Kidney (tissue), 13 donors: ENCODE measurements at regions not wholly inside any gene's neighbourhood (a gene's known extent, or its start where the extent isn't known, plus 50 kb on each side); places are given as distances from the start of the nearest gene placed in this dataset.

Experiments
- DNase-seq, 5 donors: peaks; one replicate each; pipeline ENCODE4 v3.0.0-alpha.2; 2013 to 2020
- FAIRE-seq: peaks from 2 replicates; lab custom pipeline; 2012; peaks lifted over from hg19 to GRCh38; lab: Jason Lieb, UNC
- H3K27ac ChIP-seq, 2 donors: one replicate each; pipeline ENCODE4 v1.7.0; 2013; ENCODE audit warnings: low read depth in 2 of 2, low read length in 2 of 2, inconsistent platforms in 1 of 2
- H3K27me3 ChIP-seq: one replicate; pipeline ENCODE4 v1.7.1; 2013; ENCODE audit warnings: low read length, inconsistent platforms; ENCODE audit not compliant: control insufficient read depth, insufficient read depth
- H3K36me3 ChIP-seq, 3 donors: one replicate each; pipeline versions ENCODE4 v1.7.0 to v1.7.1; 2013; ENCODE audit warnings: low read length in 3 of 3, control low read depth in 1 of 3, inconsistent platforms in 1 of 3; ENCODE audit not compliant: insufficient read depth in 3 of 3, control insufficient read depth in 2 of 3
- H3K4me1 ChIP-seq, 3 donors: one replicate each; pipeline versions ENCODE4 v1.7.0 to v1.7.1; 2013; ENCODE audit warnings: low read length in 3 of 3, inconsistent platforms in 1 of 3, low read depth in 1 of 3; ENCODE audit not compliant: control insufficient read depth in 2 of 3, insufficient read depth in 2 of 3
- H3K4me3 ChIP-seq, 3 donors: one replicate each; pipeline versions ENCODE4 v1.7.0 to v1.8.1; 2013; ENCODE audit warnings: low read length in 3 of 3, control low read depth in 1 of 3, inconsistent platforms in 1 of 3
- H3K9ac ChIP-seq, 3 donors: one replicate each; pipeline versions ENCODE4 v1.7.0 to v1.7.1; 2013; ENCODE audit warnings: low read length in 3 of 3, control low read depth in 1 of 3, inconsistent platforms in 1 of 3
- H3K9me3 ChIP-seq, 3 donors: one replicate each; pipeline versions ENCODE4 v1.7.0 to v1.7.1; 2013; ENCODE audit warnings: low read length in 3 of 3, control low read depth in 1 of 3, inconsistent platforms in 1 of 3; ENCODE audit not compliant: control insufficient read depth in 2 of 3, insufficient read depth in 1 of 3
- intact Hi-C: fragments of 100-400 bp; cut with DNase I; formaldehyde crosslinking; loops from one replicate; pipeline ENCODE4 v1.11.1; 2022
- TF ChIP-seq, protein P1 (sequence below): IDR thresholded peaks from 3 replicates; pipeline ENCODE4 v1.5.1; 2012; ENCODE audit warnings: mild to moderate bottlenecking, moderate library complexity, borderline replicate concordance; ENCODE audit not compliant: insufficient read depth; ENCODE audit errors: extremely low read depth
- donor health status: control.
- donor health status: control.
- donor health status: control.
- donor health status: control.
- donor health status: control.
- donor health status: DM: yes; HTN: yes; CAD: no.
- donor health status: Normal renal cell carcinoma (clear cell type).

DNA sequence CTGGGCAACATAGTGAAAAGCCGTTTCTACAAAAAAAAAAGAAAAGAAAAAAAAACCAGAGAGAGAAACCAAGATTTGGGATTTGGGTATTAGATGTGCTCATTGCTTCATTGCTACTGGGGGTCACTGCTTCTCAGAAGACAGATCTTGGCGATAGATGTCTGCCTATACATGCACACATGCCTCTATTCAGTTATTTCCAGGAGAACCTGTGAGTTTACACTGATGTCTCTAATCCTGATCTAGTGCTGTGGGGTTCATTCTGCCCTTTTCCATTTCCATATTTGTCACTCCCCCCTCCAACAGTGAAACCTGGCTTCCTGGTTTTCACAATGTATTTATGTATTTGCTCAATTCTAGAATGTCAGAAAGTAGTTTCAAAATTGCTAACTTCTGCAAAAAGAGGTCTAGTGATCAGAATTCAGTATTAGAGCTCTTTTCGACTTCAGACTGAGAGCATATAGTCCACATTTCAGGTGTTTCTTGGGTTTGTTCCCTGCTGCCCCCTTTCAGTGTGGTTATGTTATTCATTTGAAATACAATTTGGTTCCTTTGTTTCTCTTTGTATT lies 111.0 kb downstream of the SLC25A47 start:
- intact Hi-C loops, result no loop called here
- FAIRE-seq (no peak), DNase-seq (no peak)
- H3K4me3 ChIP-seq, result no peak overlapping the region
- TF ChIP-seq, protein P1, sequence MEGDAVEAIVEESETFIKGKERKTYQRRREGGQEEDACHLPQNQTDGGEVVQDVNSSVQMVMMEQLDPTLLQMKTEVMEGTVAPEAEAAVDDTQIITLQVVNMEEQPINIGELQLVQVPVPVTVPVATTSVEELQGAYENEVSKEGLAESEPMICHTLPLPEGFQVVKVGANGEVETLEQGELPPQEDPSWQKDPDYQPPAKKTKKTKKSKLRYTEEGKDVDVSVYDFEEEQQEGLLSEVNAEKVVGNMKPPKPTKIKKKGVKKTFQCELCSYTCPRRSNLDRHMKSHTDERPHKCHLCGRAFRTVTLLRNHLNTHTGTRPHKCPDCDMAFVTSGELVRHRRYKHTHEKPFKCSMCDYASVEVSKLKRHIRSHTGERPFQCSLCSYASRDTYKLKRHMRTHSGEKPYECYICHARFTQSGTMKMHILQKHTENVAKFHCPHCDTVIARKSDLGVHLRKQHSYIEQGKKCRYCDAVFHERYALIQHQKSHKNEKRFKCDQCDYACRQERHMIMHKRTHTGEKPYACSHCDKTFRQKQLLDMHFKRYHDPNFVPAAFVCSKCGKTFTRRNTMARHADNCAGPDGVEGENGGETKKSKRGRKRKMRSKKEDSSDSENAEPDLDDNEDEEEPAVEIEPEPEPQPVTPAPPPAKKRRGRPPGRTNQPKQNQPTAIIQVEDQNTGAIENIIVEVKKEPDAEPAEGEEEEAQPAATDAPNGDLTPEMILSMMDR, result no peak
- peaks cover 0 to 7% (median 0%) of the 10 kb centered on the region in 3 donors for H3K4me1 ChIP-seq
- no peaks in the 10 kb centered on the region for H3K9me3 ChIP-seq
- no peaks in the 10 kb centered on the region for H3K27me3 ChIP-seq
- no peaks in the 10 kb centered on the region for H3K36me3 ChIP-seq
- no peak overlapping the region for H3K27ac ChIP-seq
- no peak overlapping the region for H3K9ac ChIP-seq

GRCh38 chr14:100434911-100435438 lies 111.8 kb downstream of the SLC25A47 start:
- Histone ChIP-seq H3K4me1 (peaks cover 0 to 11% (median 0%) of the 10 kb centered on the region in 3 donors), H3K36me3 (no peaks in the 10 kb centered on the region), H3K9ac (no peak overlapping the region), H3K27ac (no peak overlapping the region), H3K27me3 (no peaks in the 10 kb centered on the region), H3K4me3 (no peak overlapping the region), H3K9me3 (no peaks in the 10 kb centered on the region)
- TF ChIP-seq, protein P1, result no peak
- DNase-seq, result no peak
- intact Hi-C loops, result no loop called here
- FAIRE-seq, result no peak

DNA sequence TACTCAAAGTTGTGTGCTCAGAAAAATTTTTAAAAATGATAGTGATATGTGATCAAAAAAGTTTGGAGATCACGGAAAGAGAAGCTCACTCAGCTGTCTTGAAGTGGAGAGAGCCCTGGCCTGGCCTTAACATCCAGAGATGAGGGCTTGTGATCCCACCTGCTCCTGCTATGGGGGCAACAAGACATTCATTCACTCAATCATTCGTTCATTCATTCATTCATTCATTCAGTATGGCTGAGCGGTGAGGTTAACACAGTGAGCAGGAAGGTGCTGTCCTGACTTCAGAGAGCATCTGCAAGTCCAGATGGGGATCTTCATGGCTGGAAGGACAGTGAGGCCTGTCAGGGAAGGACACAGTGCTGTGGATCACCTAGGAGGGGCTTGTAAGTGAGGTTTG lies 112.3 kb downstream of the SLC25A47 start:
- intact Hi-C loops, result no loop called here
- H3K9ac ChIP-seq, result no peak overlapping the region
- FAIRE-seq, result no peak

More for the DNA sequence above, 112.3 kb downstream of the SLC25A47 start:
- peaks cover 0 to 14% (median under 1%) of the 10 kb centered on the region in 3 donors for H3K4me1 ChIP-seq
- H3K36me3 ChIP-seq, result no peaks in the 10 kb centered on the region
- H3K27ac ChIP-seq, result no peak overlapping the region
- TF ChIP-seq, protein P1, result no peak
- no peaks in the 10 kb centered on the region for H3K9me3 ChIP-seq
- H3K4me3 ChIP-seq, result no peak overlapping the region
- no peak for DNase-seq
- no peaks in the 10 kb centered on the region for H3K27me3 ChIP-seq
